ENCODE measurements at regions not wholly inside any gene's neighbourhood (a gene's known extent, or its start where the extent isn't known, plus 50 kb on each side); places are given as distances from the start of the nearest gene placed in this dataset.

DNA sequence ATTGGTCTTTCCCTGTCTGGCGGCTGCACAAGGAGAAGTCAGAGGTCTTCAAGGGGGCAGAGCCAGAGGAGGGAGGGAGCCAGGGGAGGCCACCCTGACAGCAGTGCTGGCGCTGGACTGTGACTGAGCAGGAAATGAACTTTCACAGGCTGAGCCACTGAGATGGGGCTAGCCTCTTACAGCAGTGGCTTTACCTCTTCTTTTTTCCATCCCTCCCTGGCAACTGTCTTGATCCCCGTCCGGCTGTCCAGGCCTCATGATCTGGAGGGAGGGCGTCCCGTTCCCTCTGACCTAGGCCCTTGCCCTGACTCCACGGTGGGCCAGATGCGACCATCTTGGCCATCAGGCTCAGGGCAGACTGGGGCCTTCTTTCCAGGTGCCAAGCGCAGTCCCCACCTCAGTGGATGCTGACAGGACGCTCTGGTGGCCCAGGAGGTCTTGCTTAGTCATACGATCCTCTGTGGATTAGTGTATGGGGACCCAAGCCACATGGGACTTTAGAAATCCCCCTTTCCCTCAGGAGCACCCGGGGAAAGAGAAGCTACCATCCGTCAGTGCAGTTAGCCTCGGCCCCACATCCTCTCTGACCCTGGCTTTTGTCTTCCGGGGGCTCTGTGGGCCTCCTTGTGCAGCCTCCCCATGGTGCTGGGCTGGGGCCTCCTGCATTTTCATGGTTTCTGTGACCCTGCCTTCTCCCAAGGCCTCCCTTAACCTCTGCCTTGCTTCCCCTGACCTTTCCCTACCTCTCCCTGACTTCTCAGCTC is 57.4 kb upstream of the CCDC167 start:
- no peak for DNase-seq (ENCODE audit: low read depth in 3 of 3)

DNA sequence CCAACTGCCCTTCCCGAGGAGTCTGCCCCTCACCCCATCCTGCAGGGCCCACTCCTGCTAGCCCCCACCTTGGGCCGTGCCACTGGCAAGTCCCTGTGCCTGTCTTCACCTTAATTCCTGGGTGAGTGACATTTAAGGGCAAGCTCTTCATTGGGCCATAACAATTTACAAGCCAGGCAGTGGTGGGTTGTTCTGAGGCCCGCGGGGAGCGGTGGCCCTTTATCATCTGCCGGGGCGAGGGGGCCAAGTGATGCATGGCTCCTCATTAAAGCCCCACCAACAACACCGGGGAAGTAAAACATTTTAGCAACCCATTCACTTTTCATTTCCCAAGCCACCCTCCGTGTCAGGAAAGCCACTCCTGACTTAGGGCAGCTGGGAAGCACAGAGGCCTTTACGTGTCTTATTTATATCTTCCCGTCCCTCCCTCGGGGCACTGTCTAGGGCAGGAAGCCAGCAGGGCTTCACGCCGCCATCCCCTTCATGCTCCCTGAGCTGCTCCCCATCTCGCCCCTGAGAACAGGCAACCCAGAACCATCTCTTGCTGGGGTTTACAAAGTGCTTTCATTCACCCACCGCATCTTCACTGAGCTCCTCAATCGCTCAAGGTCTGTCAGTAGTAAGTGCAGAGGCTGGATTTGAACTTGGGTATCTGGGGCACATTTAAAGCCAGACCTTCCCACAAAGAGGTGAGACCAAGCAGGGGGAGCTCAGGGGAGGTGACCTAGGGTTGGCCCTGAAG is 55.5 kb upstream of the CCDC167 start:
- no peak for DNase-seq (ENCODE audit: low read depth in 3 of 3)

DNA sequence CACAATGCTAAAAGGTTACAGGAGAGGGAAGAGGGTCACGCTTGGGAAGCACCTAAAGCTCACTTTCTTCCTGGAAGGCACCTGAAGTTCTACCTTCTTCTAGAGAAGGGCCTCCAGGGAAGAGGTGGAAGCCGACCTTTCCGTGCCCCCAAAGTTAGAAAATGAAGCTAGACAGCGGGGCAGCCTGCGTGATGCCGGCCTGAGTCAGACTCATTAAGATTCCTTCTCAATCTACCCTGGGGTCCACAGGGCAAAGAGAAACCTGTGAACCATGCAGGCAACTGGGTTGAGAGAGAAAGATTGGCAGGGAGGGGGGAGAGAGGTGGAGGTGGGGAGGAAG is 54.8 kb upstream of the CCDC167 start:
- no peak for DNase-seq (ENCODE audit: low read depth in 3 of 3)

DNA sequence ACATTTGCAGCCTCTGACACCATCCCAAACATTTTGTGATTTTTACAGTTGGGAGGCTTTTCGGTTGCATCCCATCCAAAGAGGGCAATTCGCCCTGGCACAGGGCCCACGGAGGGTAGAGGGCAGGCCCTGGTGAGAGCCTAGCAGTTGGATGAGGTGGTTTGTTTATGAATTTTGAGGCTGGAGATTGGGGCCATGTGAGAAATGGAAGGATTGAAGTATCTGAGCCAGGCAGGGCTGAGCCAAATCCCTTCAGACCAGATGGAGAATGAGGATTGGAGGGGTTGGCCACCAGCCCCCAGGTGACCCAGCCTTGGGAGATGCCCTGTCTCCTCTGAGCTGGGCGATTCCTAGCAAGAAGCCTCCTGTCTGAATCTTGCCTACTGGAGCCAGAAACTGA is 52.6 kb upstream of the CCDC167 start:
- DNase-seq (ENCODE audit: low read depth in 3 of 3): no peak

DNA sequence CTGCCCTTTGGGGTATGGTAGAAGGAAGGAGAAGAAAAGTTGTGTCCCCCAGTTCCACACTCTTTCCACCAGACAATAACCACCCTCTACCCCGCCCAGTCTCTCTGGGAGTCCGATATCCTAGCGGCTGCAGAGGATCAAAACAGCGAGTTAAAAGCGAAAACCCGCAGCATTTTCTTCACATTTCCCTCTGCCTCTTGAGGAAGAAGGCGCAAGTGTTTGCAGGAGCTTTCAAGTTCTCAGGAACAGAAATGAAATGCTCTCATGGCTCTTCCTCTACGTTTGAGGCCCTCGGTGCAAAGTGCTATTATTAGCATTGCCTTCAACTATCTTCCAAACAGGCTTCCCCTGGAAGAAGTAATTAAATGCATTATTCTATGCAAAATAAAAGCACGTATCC is 52.2 kb upstream of the CCDC167 start:
- no peak for DNase-seq (ENCODE audit: low read depth in 3 of 3)

DNA sequence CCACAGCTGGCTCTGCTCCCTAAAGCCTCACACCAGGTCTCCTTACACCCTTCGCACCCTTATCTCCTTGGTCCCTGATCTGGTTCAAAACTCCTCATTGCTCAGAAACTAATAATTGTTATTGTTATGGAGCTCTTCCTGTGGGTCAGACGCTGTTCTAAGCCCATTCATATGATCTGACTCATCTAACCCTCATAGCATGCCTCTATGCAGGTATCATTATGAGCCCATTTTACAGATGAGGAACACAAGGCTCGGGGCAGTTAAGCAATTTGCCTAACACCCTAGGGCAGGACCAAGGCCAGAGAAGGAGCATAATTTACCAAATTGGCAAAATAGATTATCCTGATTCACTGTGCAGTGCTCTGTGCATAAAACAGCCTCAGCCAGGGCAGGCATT is 51.8 kb upstream of the CCDC167 start:
- DNase-seq (ENCODE audit: low read depth in 3 of 3): no peak

DNA sequence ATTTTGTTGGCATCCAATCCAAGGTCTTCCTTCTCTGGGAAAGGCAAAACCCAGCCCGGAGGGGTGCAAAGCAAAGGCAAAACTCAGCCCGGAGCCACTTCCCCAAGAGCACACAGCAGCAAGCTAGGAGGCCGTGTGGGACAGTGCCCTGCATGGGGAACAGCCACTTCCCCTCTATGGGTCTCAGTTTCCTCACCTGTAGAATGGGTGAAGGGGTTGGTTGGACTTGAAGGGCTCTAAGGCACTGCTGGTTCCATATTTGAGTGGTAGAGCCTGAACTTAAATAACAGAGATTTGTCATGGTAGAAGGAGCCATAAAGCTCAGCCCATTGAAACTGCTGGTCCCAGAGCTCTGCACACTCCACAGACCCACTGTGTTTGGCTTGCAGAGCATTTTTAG is 51.3 kb upstream of the CCDC167 start:
- no peak for DNase-seq (ENCODE audit: low read depth in 3 of 3)

DNA sequence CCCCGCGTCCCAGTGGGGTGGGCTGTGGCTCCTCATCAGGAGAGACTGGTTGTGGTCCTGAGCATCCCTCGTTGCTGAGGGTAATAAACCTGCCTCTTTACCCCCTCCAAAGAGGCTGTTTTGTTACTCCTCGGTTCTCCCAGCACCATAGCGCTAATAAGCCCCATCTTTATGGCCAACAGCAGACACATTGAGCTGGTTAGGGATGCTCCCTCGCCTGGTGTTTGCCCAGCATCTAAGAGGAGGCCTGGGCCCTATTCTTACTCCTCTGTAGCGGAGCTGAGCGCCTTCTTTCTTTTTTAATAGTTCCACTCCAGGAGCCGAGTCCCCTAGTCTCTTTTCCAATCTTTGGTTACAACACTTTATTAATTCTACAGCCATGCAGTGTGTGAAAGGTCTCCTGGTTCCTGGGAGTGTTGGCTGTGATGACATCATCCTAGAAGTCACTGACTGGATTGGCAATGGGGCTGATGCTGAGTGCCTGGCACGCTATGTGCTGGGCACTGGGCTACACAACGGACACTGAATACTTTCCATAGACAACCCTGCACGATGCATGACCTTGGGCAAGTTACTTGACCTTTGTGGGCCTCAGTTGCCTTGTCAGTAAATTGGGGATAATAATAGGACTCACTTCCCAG is 50.6 kb upstream of the CCDC167 start:
- DNase-seq (ENCODE audit: low read depth in 3 of 3): no peak

DNA sequence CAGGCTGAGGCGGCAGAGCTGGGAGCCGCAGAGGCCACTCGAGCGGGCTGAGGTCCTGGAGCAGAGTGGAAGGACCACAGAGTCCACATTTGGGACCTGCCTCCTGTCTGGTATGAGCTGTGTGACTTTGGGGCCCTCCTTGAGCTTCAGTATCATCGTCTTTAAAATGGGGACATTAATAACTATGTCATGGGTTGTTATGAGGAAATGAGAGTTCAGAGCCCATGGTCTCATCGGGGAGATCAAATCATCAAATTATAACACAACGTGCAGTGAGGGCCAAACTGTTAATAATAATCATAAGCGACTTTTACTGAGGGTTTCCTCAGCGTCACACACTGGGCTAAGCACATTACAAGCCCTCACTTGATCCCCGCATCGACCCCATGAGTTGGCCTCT is 49.9 kb upstream of the CCDC167 start:
- DNase-seq (ENCODE audit: low read depth in 3 of 3): no peak

All from stimulated activated CD4-positive, alpha-beta T cell treated with anti-CD3 and anti-CD28 coated beads, TNF-alpha, amount 100 ng/mL, for 24 hours (primary cell).